ENCODE measurements at regions not wholly inside any gene's neighbourhood (a gene's known extent, or its start where the extent isn't known, plus 50 kb on each side); places are given as distances from the start of the nearest gene placed in this dataset.
A peak's percentile ranks its signal among the peaks of the same experiment; 100 is the strongest.

DNA sequence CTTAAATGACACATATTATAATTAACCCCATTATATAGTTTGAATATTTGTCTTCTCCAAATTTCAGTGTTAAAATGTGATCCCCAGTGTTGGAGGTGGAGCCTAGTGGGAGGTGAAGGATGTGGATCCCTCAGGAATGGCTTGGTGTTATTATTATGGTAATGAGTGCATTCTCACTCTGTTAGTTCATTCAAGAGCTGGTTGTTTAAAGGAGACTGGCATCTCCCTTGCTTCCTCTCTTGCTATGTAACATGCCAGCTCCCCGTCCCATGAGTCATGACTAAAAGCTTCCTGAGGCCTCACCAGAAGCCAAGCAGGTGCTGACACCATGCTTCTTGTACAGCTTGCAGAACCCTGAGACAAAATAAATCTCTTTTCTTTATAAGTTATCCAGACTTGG lies 1612.7 kb downstream of the AMY1C start:
- Histone ChIP-seq H2AFZ (replicated peaks) (no peak overlapping the region), H3K4me3 (no peak overlapping the region), H3K27ac (no peak overlapping the region), H3K27me3 (no peaks in the 10 kb centered on the region), H3K79me2 (ENCODE audit: low read depth) (no peaks in the 10 kb centered on the region), H3K9ac (no peak overlapping the region), H3K9me3 (ENCODE audit: low read depth) (no peaks in the 10 kb centered on the region), H3K4me2 (no peak overlapping the region), H3K4me1 (no peaks in the 10 kb centered on the region), H3K36me3 (no peaks in the 10 kb centered on the region), H4K20me1 (ENCODE audit: low read depth) (no peaks in the 10 kb centered on the region), H3F3A (ENCODE audit: low read depth) (no peaks in the 10 kb centered on the region)
- Mint-ChIP-seq H3K9me3 (peaks cover 5% of the 10 kb centered on the region), H3K27ac (no peak overlapping the region), H3K36me3 (no peaks in the 10 kb centered on the region), H3K4me3 (no peak overlapping the region), H3K27me3 (ENCODE audit: insufficient read depth, low read depth) (no peaks in the 10 kb centered on the region), H3K4me1 (no peaks in the 10 kb centered on the region)
- DNase-seq (ENCODE audit: low spot score) = no peak
- no peak for TF ChIP-seq EZH2phosphoT487 (IDR thresholded peaks at IDR 0.05)
- TF ChIP-seq EZH2 (IDR thresholded peaks at IDR 0.05) = no peak
- TF ChIP-seq, protein P1, sequence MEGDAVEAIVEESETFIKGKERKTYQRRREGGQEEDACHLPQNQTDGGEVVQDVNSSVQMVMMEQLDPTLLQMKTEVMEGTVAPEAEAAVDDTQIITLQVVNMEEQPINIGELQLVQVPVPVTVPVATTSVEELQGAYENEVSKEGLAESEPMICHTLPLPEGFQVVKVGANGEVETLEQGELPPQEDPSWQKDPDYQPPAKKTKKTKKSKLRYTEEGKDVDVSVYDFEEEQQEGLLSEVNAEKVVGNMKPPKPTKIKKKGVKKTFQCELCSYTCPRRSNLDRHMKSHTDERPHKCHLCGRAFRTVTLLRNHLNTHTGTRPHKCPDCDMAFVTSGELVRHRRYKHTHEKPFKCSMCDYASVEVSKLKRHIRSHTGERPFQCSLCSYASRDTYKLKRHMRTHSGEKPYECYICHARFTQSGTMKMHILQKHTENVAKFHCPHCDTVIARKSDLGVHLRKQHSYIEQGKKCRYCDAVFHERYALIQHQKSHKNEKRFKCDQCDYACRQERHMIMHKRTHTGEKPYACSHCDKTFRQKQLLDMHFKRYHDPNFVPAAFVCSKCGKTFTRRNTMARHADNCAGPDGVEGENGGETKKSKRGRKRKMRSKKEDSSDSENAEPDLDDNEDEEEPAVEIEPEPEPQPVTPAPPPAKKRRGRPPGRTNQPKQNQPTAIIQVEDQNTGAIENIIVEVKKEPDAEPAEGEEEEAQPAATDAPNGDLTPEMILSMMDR (IDR thresholded peaks at IDR 0.05) = no peak

DNA sequence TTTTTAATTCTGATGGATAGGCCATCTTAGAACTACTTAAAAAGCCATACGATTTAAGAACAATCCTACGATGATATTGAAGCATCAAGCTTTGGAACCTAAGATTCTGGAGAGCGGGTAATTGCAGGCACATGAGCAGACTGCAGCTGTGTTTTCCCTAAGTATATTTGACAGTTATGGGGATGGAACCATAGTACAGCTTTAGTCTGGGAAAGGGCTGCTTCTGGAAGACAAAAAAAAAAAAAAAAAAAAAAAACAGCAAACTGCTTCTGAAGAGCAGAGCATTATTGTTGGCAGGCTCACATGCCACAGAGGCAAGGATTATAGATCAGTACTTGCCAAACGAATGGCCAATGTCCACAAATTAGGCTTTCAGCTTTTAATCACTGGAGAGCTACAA lies 1618.7 kb downstream of the AMY1C start:
- Histone ChIP-seq H3K79me2 (ENCODE audit: low read depth) (no peaks in the 10 kb centered on the region), H3K4me1 (no peaks in the 10 kb centered on the region), H3K9me3 (ENCODE audit: low read depth) (no peaks in the 10 kb centered on the region), H2AFZ (replicated peaks) (peak overlapping the region; percentile 69), H3K36me3 (no peaks in the 10 kb centered on the region), H3K27me3 (no peaks in the 10 kb centered on the region), H3K4me3 (no peak overlapping the region), H3K27ac (no peak overlapping the region), H3K4me2 (no peak overlapping the region), H4K20me1 (ENCODE audit: low read depth) (no peaks in the 10 kb centered on the region), H3K9ac (no peak overlapping the region), H3F3A (ENCODE audit: low read depth) (no peaks in the 10 kb centered on the region)
- no peaks in the 10 kb centered on the region for H3K4me1 Mint-ChIP-seq
- no peak for TF ChIP-seq EZH2phosphoT487 (IDR thresholded peaks at IDR 0.05)
- TF ChIP-seq EZH2 (IDR thresholded peaks at IDR 0.05) = no peak
- TF ChIP-seq, protein P1 (IDR thresholded peaks at IDR 0.05) = no peak
- H3K36me3 Mint-ChIP-seq = no peaks in the 10 kb centered on the region
- no peaks in the 10 kb centered on the region for H3K27me3 Mint-ChIP-seq (ENCODE audit: insufficient read depth, low read depth)
- H3K27ac Mint-ChIP-seq = no peak overlapping the region
- no peak overlapping the region for H3K4me3 Mint-ChIP-seq
- no peaks in the 10 kb centered on the region for H3K9me3 Mint-ChIP-seq
- no peak for DNase-seq (ENCODE audit: low spot score)

DNA sequence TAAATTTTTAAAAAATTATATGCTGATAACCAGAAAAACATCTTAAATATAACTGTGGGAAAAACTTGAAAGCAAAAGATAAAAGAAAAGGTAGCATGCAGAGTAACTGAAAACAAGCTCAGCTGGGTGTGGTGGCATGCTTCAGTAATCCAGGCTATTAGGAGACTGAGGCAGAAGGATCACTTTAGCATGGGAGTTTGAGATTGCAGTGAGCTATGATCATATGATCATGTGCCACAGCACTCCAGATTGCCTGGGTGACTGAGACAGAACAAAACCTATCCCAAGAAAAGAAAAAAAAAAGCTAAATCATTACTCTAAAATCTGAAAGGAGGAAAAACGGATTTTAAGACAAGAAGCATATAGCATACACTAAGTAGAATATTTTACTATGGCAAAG lies 1624.0 kb downstream of the AMY1C start:
- no peak for TF ChIP-seq EZH2phosphoT487 (IDR thresholded peaks at IDR 0.05)
- TF ChIP-seq, protein P1 (IDR thresholded peaks at IDR 0.05) = no peak
- no peak for TF ChIP-seq EZH2 (IDR thresholded peaks at IDR 0.05)
- Mint-ChIP-seq H3K4me3 (no peak overlapping the region), H3K27ac (no peak overlapping the region), H3K4me1 (peaks cover 4% of the 10 kb centered on the region), H3K36me3 (no peaks in the 10 kb centered on the region), H3K27me3 (ENCODE audit: insufficient read depth, low read depth) (no peaks in the 10 kb centered on the region), H3K9me3 (peaks cover 5% of the 10 kb centered on the region)
- Histone ChIP-seq H2AFZ (replicated peaks) (no peak overlapping the region), H3K27ac (no peak overlapping the region), H3K9me3 (ENCODE audit: low read depth) (no peaks in the 10 kb centered on the region), H3K4me2 (no peak overlapping the region), H3K9ac (no peak overlapping the region), H3K79me2 (ENCODE audit: low read depth) (no peaks in the 10 kb centered on the region), H3K36me3 (no peaks in the 10 kb centered on the region), H3F3A (ENCODE audit: low read depth) (no peaks in the 10 kb centered on the region), H3K4me3 (no peak overlapping the region), H3K27me3 (no peaks in the 10 kb centered on the region), H3K4me1 (no peaks in the 10 kb centered on the region), H4K20me1 (ENCODE audit: low read depth) (no peaks in the 10 kb centered on the region)
- no peak for DNase-seq (ENCODE audit: low spot score)

DNA sequence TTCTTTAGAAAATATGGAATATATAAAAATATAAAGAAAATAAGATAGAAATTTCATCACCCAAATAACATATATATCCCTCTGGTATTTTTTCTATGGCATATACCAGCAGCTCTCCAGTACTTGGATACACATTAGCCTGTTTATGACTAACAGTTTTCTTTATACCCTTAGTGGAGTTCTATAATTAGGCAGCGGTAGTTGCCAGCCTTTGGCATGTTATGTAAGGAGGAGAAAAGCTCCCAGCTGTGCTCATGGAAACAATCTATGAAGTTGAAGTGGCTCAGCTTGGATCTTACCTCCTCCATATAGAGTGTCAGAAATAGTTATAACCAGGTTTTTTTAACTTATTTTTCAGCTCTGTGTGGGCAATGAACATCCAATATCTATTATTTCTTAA lies 1636.8 kb downstream of the AMY1C start:
- H3K4me1 ChIP-seq = no peaks in the 10 kb centered on the region

More for the DNA sequence above, 1636.8 kb downstream of the AMY1C start:
- Mint-ChIP-seq H3K27ac (no peak overlapping the region), H3K27me3 (ENCODE audit: insufficient read depth, low read depth) (peaks cover 3% of the 10 kb centered on the region), H3K4me1 (no peaks in the 10 kb centered on the region), H3K36me3 (no peaks in the 10 kb centered on the region), H3K9me3 (no peaks in the 10 kb centered on the region), H3K4me3 (no peak overlapping the region)
- Histone ChIP-seq H3K9me3 (ENCODE audit: low read depth) (no peaks in the 10 kb centered on the region), H2AFZ (replicated peaks) (no peak overlapping the region), H3K4me3 (no peak overlapping the region), H3K27ac (no peak overlapping the region), H3K9ac (no peak overlapping the region), H4K20me1 (ENCODE audit: low read depth) (no peaks in the 10 kb centered on the region), H3K27me3 (no peaks in the 10 kb centered on the region), H3K79me2 (ENCODE audit: low read depth) (no peaks in the 10 kb centered on the region), H3K4me2 (no peak overlapping the region), H3F3A (ENCODE audit: low read depth) (no peaks in the 10 kb centered on the region), H3K36me3 (no peaks in the 10 kb centered on the region)
- no peak for DNase-seq (ENCODE audit: low spot score)
- TF ChIP-seq EZH2phosphoT487 (IDR thresholded peaks at IDR 0.05) (no peak), EZH2 (IDR thresholded peaks at IDR 0.05) (no peak)
- TF ChIP-seq, protein P1 (IDR thresholded peaks at IDR 0.05) = no peak
